NAMALWA (cell line): ENCODE measurements at regions not wholly inside any gene's neighbourhood (a gene's known extent, or its start where the extent isn't known, plus 50 kb on each side); places are given as distances from the start of the nearest gene placed in this dataset.

Source experiments
- DNase-seq: peaks from one replicate; pipeline ENCODE4 v3.0.0-alpha.2; 2015; ENCODE audit warnings: low spot score

- DNase-seq, result no peak
These were observed 305.9 kb upstream of the ARGLU1 start for GRCh38 chr13:106873810-106874209.

GRCh38 chr13:106867249-106867648 is 299.3 kb upstream of the ARGLU1 start:
- DNase-seq, result no peak

- DNase-seq, result no peak
These were observed 297.9 kb upstream of the ARGLU1 start for GRCh38 chr13:106865716-106866440.

- no peak for DNase-seq
These were observed 291.6 kb upstream of the ARGLU1 start for GRCh38 chr13:106859533-106859904.

- no peak for DNase-seq
These were observed 291.1 kb upstream of the ARGLU1 start for GRCh38 chr13:106858903-106859532.

- DNase-seq, result no peak
These were observed 284.5 kb upstream of the ARGLU1 start for GRCh38 chr13:106852436-106852835.

GRCh38 chr13:106850973-106851650 is 283.2 kb upstream of the ARGLU1 start:
- DNase-seq, result no peak

GRCh38 chr13:106846571-106847448 is 278.9 kb upstream of the ARGLU1 start:
- DNase-seq, result no peak

GRCh38 chr13:106836186-106836802 is 268.4 kb upstream of the ARGLU1 start:
- no peak for DNase-seq

GRCh38 chr13:106835477-106835876 is 267.5 kb upstream of the ARGLU1 start:
- no peak for DNase-seq

GRCh38 chr13:106821979-106822378 is 254.0 kb upstream of the ARGLU1 start:
- no peak for DNase-seq

GRCh38 chr13:106819413-106820180 is 251.7 kb upstream of the ARGLU1 start:
- no peak for DNase-seq

GRCh38 chr13:106818971-106819370 is 251.0 kb upstream of the ARGLU1 start:
- DNase-seq, result no peak

- DNase-seq, result no peak
These were observed 247.6 kb upstream of the ARGLU1 start for GRCh38 chr13:106815545-106815944.

GRCh38 chr13:106814463-106814862 is 246.5 kb upstream of the ARGLU1 start:
- DNase-seq, result no peak

- DNase-seq, result no peak
These were observed 242.1 kb upstream of the ARGLU1 start for GRCh38 chr13:106810069-106810468.

GRCh38 chr13:106804991-106805390 is 237.1 kb upstream of the ARGLU1 start:
- no peak for DNase-seq

GRCh38 chr13:106802917-106803316 is 235.0 kb upstream of the ARGLU1 start:
- no peak for DNase-seq

- DNase-seq, result no peak
These were observed 231.9 kb upstream of the ARGLU1 start for GRCh38 chr13:106799781-106800335.

GRCh38 chr13:106797081-106797640 is 229.2 kb upstream of the ARGLU1 start:
- no peak for DNase-seq
